ENCODE measurements at regions not wholly inside any gene's neighbourhood (a gene's known extent, or its start where the extent isn't known, plus 50 kb on each side); places are given as distances from the start of the nearest gene placed in this dataset.

DNA sequence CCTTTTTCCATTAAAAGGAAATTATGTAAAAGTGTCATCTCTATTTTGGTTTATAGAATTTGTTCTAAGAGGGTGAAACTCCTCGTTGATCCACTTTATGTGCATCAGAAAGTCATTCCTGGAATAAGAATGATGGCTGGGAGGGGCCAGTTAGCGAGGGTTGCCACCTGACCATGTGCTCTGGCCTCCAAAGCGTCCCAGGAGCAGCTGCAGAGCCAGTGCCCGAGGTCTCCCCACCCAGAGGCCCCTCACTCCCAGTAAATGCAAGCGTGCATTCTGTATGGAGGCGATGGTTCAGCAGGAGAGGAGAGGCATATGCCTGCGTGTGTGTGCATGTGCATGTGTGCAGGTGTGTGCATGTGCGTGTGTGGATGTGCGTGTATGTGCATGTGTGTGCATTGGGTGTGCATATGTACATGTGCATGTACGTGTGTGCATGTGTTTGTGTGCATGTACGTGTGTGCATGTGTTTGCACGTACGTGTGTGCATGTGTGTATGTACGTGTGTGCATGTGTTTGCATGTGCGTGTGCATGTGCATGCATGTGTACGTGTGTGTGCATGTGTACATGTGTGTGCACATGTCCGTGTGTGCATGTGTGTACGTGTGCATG, 345.8 kb downstream of the TEX29 start:
- H3K27ac Mint-ChIP-seq, result no peak overlapping the region

GRCh38 chr13:111667757-111668156, 347.3 kb downstream of the TEX29 start:
- DNase-seq (ENCODE audit: low spot score) (no peak), ATAC-seq (no peak)
- H3F3A ChIP-seq (replicated peaks; ENCODE audit: low read depth), result no peaks in the 10 kb centered on the region
- H3K79me2 ChIP-seq (replicated peaks; ENCODE audit: insufficient read depth), result no peaks in the 10 kb centered on the region
- no peaks in the 10 kb centered on the region for H3K9me2 ChIP-seq (ENCODE audit: insufficient read depth)
- H2AFZ ChIP-seq, result no peak overlapping the region
- Mint-ChIP-seq H3K9me3 (no peaks in the 10 kb centered on the region), H3K4me1 (no peaks in the 10 kb centered on the region; the same call in 2 of the 3 replicates), H3K27ac (no peak overlapping the region), H3K36me3 (ENCODE audit: low read depth) (no peaks in the 10 kb centered on the region), H3K27me3 (ENCODE audit: insufficient read depth, low read depth, poor library complexity) (peaks cover 8% of the 10 kb centered on the region), H3K4me3 (no peak overlapping the region)
- no peaks in the 10 kb centered on the region for H3K4me1 ChIP-seq (ENCODE audit: insufficient read depth)
- H3K4me2 ChIP-seq, result no peak overlapping the region
- H3K4me3 ChIP-seq, result no peak overlapping the region
- H4K20me1 ChIP-seq (replicated peaks; ENCODE audit: insufficient read depth), result no peaks in the 10 kb centered on the region
- no peaks in the 10 kb centered on the region for H3K27me3 ChIP-seq (ENCODE audit: insufficient read depth)
- no peak overlapping the region for H3K27ac ChIP-seq (ENCODE audit: low read depth)
- H3K36me3 ChIP-seq (ENCODE audit: insufficient read depth), result no peaks in the 10 kb centered on the region
- TF ChIP-seq EZH2 (IDR thresholded peaks at IDR 0.05; ENCODE audit: low read depth, unreplicated experiment) (no peak), POLR2AphosphoS5 (IDR thresholded peaks at IDR 0.05; ENCODE audit: low read depth) (no peak), CREB1 (CRISPR knock-in tag; IDR thresholded peaks at IDR 0.05; ENCODE audit: low read depth) (no peak), EZH2phosphoT487 (IDR thresholded peaks at IDR 0.05; ENCODE audit: unreplicated experiment) (no peak), CTCF (conservative IDR thresholded peaks at IDR 0.05; ENCODE audit: low read depth in 2 of 2) (no peak), STAT1 (IDR thresholded peaks at IDR 0.05; ENCODE audit: unreplicated experiment) (no peak), NANOG (IDR thresholded peaks at IDR 0.05; ENCODE audit: borderline replicate concordance) (no peak), JUNB (IDR thresholded peaks at IDR 0.05; ENCODE audit: unreplicated experiment) (no peak), ZNF331 (CRISPR knock-in tag; IDR thresholded peaks at IDR 0.05; ENCODE audit: low read depth) (no peak), ZNF114 (CRISPR knock-in tag; IDR thresholded peaks at IDR 0.05) (no peak)
- TF ChIP-seq, protein P1, sequence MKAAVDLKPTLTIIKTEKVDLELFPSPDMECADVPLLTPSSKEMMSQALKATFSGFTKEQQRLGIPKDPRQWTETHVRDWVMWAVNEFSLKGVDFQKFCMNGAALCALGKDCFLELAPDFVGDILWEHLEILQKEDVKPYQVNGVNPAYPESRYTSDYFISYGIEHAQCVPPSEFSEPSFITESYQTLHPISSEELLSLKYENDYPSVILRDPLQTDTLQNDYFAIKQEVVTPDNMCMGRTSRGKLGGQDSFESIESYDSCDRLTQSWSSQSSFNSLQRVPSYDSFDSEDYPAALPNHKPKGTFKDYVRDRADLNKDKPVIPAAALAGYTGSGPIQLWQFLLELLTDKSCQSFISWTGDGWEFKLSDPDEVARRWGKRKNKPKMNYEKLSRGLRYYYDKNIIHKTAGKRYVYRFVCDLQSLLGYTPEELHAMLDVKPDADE (IDR thresholded peaks at IDR 0.05), result no peak
- TF ChIP-seq, protein P2, sequence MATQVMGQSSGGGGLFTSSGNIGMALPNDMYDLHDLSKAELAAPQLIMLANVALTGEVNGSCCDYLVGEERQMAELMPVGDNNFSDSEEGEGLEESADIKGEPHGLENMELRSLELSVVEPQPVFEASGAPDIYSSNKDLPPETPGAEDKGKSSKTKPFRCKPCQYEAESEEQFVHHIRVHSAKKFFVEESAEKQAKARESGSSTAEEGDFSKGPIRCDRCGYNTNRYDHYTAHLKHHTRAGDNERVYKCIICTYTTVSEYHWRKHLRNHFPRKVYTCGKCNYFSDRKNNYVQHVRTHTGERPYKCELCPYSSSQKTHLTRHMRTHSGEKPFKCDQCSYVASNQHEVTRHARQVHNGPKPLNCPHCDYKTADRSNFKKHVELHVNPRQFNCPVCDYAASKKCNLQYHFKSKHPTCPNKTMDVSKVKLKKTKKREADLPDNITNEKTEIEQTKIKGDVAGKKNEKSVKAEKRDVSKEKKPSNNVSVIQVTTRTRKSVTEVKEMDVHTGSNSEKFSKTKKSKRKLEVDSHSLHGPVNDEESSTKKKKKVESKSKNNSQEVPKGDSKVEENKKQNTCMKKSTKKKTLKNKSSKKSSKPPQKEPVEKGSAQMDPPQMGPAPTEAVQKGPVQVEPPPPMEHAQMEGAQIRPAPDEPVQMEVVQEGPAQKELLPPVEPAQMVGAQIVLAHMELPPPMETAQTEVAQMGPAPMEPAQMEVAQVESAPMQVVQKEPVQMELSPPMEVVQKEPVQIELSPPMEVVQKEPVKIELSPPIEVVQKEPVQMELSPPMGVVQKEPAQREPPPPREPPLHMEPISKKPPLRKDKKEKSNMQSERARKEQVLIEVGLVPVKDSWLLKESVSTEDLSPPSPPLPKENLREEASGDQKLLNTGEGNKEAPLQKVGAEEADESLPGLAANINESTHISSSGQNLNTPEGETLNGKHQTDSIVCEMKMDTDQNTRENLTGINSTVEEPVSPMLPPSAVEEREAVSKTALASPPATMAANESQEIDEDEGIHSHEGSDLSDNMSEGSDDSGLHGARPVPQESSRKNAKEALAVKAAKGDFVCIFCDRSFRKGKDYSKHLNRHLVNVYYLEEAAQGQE (IDR thresholded peaks at IDR 0.05; ENCODE audit: unreplicated experiment), result no peak

More for the DNA sequence above, 345.8 kb downstream of the TEX29 start:
- no peaks in the 10 kb centered on the region for H3K36me3 ChIP-seq (ENCODE audit: insufficient read depth)
- peaks cover 8% of the 10 kb centered on the region for H3K27me3 Mint-ChIP-seq (ENCODE audit: insufficient read depth, low read depth, poor library complexity)
- no peaks in the 10 kb centered on the region for H3K27me3 ChIP-seq (ENCODE audit: insufficient read depth)
- no peak overlapping the region for H3K27ac ChIP-seq (ENCODE audit: low read depth)
- ATAC-seq (no peak), DNase-seq (ENCODE audit: low spot score) (no peak)
- no peaks in the 10 kb centered on the region for H3F3A ChIP-seq (replicated peaks; ENCODE audit: low read depth)
- no peak overlapping the region for H3K4me2 ChIP-seq
- H4K20me1 ChIP-seq (replicated peaks; ENCODE audit: insufficient read depth), result no peaks in the 10 kb centered on the region
- TF ChIP-seq POLR2AphosphoS5 (IDR thresholded peaks at IDR 0.05; ENCODE audit: low read depth), result no peak
- TF ChIP-seq CREB1 (CRISPR knock-in tag; IDR thresholded peaks at IDR 0.05; ENCODE audit: low read depth), result no peak
- TF ChIP-seq ZNF114 (CRISPR knock-in tag; IDR thresholded peaks at IDR 0.05), result no peak
- TF ChIP-seq EZH2phosphoT487 (IDR thresholded peaks at IDR 0.05; ENCODE audit: unreplicated experiment), result no peak
- TF ChIP-seq CTCF (conservative IDR thresholded peaks at IDR 0.05; ENCODE audit: low read depth in 2 of 2), result no peak
- TF ChIP-seq JUNB (IDR thresholded peaks at IDR 0.05; ENCODE audit: unreplicated experiment), result no peak
- no peak for TF ChIP-seq EZH2 (IDR thresholded peaks at IDR 0.05; ENCODE audit: low read depth, unreplicated experiment)
- H3K9me3 Mint-ChIP-seq, result no peaks in the 10 kb centered on the region
- no peak overlapping the region for H3K4me3 ChIP-seq
- H3K4me3 Mint-ChIP-seq, result no peak overlapping the region
- H3K4me1 ChIP-seq (ENCODE audit: insufficient read depth), result no peaks in the 10 kb centered on the region
- H3K9me2 ChIP-seq (ENCODE audit: insufficient read depth), result no peaks in the 10 kb centered on the region
- H2AFZ ChIP-seq, result no peak overlapping the region; the same call in 1 of the 2 replicates
- H3K79me2 ChIP-seq (replicated peaks; ENCODE audit: insufficient read depth), result no peaks in the 10 kb centered on the region
- no peaks in the 10 kb centered on the region; the same call in 2 of the 3 replicates for H3K4me1 Mint-ChIP-seq
- H3K36me3 Mint-ChIP-seq (ENCODE audit: low read depth), result no peaks in the 10 kb centered on the region

Measured in GM23338 (cell line).